ENCODE measurements at regions not wholly inside any gene's neighbourhood (a gene's known extent, or its start where the extent isn't known, plus 50 kb on each side); places are given as distances from the start of the nearest gene placed in this dataset.

GRCh38 chr1:214844319-214844718 lies 238.2 kb upstream of the KCNK2 start:
- H3K9me3 ChIP-seq = no peaks in the 10 kb centered on the region
- no peak for TF ChIP-seq EP300 (IDR thresholded peaks at IDR 0.05)
- TF ChIP-seq POLR2AphosphoS5 (IDR thresholded peaks at IDR 0.05) = no peak
- TF ChIP-seq POLR2A (IDR thresholded peaks at IDR 0.05) = no peak
- TF ChIP-seq, protein P1, sequence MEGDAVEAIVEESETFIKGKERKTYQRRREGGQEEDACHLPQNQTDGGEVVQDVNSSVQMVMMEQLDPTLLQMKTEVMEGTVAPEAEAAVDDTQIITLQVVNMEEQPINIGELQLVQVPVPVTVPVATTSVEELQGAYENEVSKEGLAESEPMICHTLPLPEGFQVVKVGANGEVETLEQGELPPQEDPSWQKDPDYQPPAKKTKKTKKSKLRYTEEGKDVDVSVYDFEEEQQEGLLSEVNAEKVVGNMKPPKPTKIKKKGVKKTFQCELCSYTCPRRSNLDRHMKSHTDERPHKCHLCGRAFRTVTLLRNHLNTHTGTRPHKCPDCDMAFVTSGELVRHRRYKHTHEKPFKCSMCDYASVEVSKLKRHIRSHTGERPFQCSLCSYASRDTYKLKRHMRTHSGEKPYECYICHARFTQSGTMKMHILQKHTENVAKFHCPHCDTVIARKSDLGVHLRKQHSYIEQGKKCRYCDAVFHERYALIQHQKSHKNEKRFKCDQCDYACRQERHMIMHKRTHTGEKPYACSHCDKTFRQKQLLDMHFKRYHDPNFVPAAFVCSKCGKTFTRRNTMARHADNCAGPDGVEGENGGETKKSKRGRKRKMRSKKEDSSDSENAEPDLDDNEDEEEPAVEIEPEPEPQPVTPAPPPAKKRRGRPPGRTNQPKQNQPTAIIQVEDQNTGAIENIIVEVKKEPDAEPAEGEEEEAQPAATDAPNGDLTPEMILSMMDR (IDR thresholded peaks at IDR 0.05) = no peak
- ATAC-seq (ENCODE audit: low FRiP score in 2 of 2) = no peak
- H3K4me3 ChIP-seq = no peak overlapping the region
- H3K27me3 ChIP-seq = no peaks in the 10 kb centered on the region
- H3K4me1 ChIP-seq = no peaks in the 10 kb centered on the region
- no peaks in the 10 kb centered on the region for H3K36me3 ChIP-seq
- no peak for DNase-seq
- no peak overlapping the region for H3K27ac ChIP-seq
- WGBS, 2 donors = 44 to 55% methylated on average over 4 of the region's 4 CpGs

DNA sequence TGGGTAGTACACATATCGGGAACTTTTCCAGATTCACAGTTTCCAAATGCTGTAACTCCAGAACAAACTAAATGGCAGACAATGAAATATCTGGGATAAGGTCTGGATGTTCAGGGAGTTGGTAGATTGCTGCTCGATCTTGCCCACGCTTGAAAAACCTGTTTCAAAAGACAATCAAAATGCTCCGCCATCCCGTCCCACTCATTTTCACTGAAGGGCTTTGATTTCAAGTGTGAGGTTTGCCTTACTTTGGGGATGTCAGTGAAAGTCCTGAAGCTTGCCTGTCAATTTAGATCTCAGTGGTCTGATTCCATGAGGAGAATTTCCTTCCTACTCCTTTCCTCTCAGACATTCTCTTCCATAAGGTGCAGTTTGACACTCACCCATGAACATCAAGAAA lies 236.3 kb upstream of the KCNK2 start:
- ATAC-seq (ENCODE audit: low FRiP score in 2 of 2) = no peak
- TF ChIP-seq, protein P1 (IDR thresholded peaks at IDR 0.05) = no peak
- no peak for TF ChIP-seq POLR2AphosphoS5 (IDR thresholded peaks at IDR 0.05)
- TF ChIP-seq EP300 (IDR thresholded peaks at IDR 0.05) = no peak
- no peak for TF ChIP-seq POLR2A (IDR thresholded peaks at IDR 0.05)
- no peak overlapping the region for H3K27ac ChIP-seq
- H3K27me3 ChIP-seq = no peaks in the 10 kb centered on the region
- no peaks in the 10 kb centered on the region for H3K4me1 ChIP-seq
- 80 to 86% methylated on average over 5 of the region's 5 CpGs for WGBS, 2 donors
- DNase-seq = no peak
- no peak overlapping the region for H3K4me3 ChIP-seq
- H3K36me3 ChIP-seq = no peaks in the 10 kb centered on the region
- peaks cover 0 to 4% (median 0%) of the 10 kb centered on the region in 4 donors for H3K9me3 ChIP-seq

DNA sequence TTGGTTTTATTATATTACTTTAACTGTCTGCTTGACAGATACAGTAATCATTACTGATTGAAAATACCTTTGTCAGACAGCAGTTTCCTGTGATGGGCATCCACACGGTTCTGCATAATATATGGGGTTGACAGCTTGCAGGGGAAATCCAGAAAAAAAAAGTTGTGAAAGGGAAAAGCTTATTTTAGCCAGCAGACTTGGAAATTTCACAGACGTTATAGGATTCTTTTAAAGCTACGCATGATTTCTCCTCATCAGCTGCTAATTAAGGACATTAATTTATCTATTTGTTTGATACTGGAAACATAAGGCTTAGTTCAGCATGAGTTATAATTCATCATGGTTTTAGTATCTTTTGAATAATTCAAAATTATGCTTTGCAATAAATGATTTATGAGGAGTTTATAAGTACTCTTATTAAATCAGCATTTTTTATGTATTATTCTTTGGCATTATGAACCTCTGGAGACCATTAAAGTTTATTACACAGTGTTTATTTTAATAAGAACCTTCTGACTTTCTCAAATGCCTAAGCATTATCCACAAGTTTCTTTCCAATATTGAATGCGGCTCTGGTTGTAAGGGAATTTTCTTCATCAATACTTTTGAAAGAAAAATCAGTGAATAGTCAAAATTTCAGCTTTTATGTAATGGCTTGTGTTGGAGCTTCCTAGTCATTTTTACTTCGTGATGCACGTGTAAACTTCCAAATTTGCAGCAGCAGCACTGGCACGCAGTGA lies 235.3 kb upstream of the KCNK2 start:
- ATAC-seq (ENCODE audit: low FRiP score in 2 of 2) (no peak), DNase-seq (no peak)
- Histone ChIP-seq H3K4me1 (no peaks in the 10 kb centered on the region), H3K36me3 (no peaks in the 10 kb centered on the region), H3K27ac (no peak overlapping the region), H3K27me3 (no peaks in the 10 kb centered on the region), H3K4me3 (no peak overlapping the region), H3K9me3 (peaks cover 0 to 4% (median 0%) of the 10 kb centered on the region in 4 donors)
- TF ChIP-seq POLR2A (IDR thresholded peaks at IDR 0.05) (no peak), EP300 (IDR thresholded peaks at IDR 0.05) (no peak), POLR2AphosphoS5 (IDR thresholded peaks at IDR 0.05) (no peak)
- TF ChIP-seq, protein P1 (IDR thresholded peaks at IDR 0.05) = no peak
- 60% methylated on average over 7 of the region's 7 CpGs for WGBS, 2 donors

GRCh38 chr1:214848101-214848500 lies 234.4 kb upstream of the KCNK2 start:
- H3K4me1 ChIP-seq = no peaks in the 10 kb centered on the region
- no peak for TF ChIP-seq POLR2AphosphoS5 (IDR thresholded peaks at IDR 0.05)
- TF ChIP-seq, protein P1 (IDR thresholded peaks at IDR 0.05) = no peak
- TF ChIP-seq EP300 (IDR thresholded peaks at IDR 0.05) = no peak
- no peak for TF ChIP-seq POLR2A (IDR thresholded peaks at IDR 0.05)
- no peaks in the 10 kb centered on the region for H3K36me3 ChIP-seq
- 57 to 66% methylated on average over 2 of the region's 2 CpGs for WGBS, 2 donors
- no peak overlapping the region for H3K27ac ChIP-seq
- no peak for ATAC-seq (ENCODE audit: low FRiP score in 2 of 2)
- H3K27me3 ChIP-seq = no peaks in the 10 kb centered on the region
- H3K9me3 ChIP-seq = peaks cover 0 to 4% (median 0%) of the 10 kb centered on the region in 4 donors
- H3K4me3 ChIP-seq = no peak overlapping the region
- no peak for DNase-seq
